MV-4-11 (cell line): ENCODE measurements at regions not wholly inside any gene's neighbourhood (a gene's known extent, or its start where the extent isn't known, plus 50 kb on each side); places are given as distances from the start of the nearest gene placed in this dataset.

Experiments
- DNase-seq: peaks from one replicate; lab custom pipeline; 2025; lab: John Stamatoyannopoulos, UW

GRCh38 chr3:6097556-6097955, 763.4 kb upstream of the GRM7 start:
- DNase-seq = no peak

- DNase-seq = no peak
Observed at GRCh38 chr3:6098516-6099157, 762.3 kb upstream of the GRM7 start.

GRCh38 chr3:6099458-6100075, 761.3 kb upstream of the GRM7 start:
- no peak for DNase-seq

- no peak for DNase-seq
Observed at GRCh38 chr3:6105187-6105586, 755.7 kb upstream of the GRM7 start.

- DNase-seq = no peak
Observed at GRCh38 chr3:6108957-6109356, 752.0 kb upstream of the GRM7 start.

GRCh38 chr3:6110451-6110850, 750.5 kb upstream of the GRM7 start:
- DNase-seq = no peak

GRCh38 chr3:6112546-6112945, 748.4 kb upstream of the GRM7 start:
- DNase-seq = no peak

GRCh38 chr3:6113338-6113737, 747.6 kb upstream of the GRM7 start:
- no peak for DNase-seq

- DNase-seq = no peak
Observed at GRCh38 chr3:6119367-6119766, 741.5 kb upstream of the GRM7 start.

- DNase-seq = no peak
Observed at GRCh38 chr3:6120786-6121185, 740.1 kb upstream of the GRM7 start.

GRCh38 chr3:6124875-6125274, 736.0 kb upstream of the GRM7 start:
- DNase-seq = no peak

- no peak for DNase-seq
Observed at GRCh38 chr3:6125520-6125919, 735.4 kb upstream of the GRM7 start.

- no peak for DNase-seq
Observed at GRCh38 chr3:6132684-6133432, 728.1 kb upstream of the GRM7 start.

GRCh38 chr3:6142707-6143106, 718.2 kb upstream of the GRM7 start:
- no peak for DNase-seq

- no peak for DNase-seq
Observed at GRCh38 chr3:6147883-6148282, 713.0 kb upstream of the GRM7 start.

GRCh38 chr3:6155650-6156338, 705.1 kb upstream of the GRM7 start:
- no peak for DNase-seq

GRCh38 chr3:6165951-6166350, 695.0 kb upstream of the GRM7 start:
- no peak for DNase-seq

- peak; percentile 85 for DNase-seq
Observed at GRCh38 chr3:6168256-6168655, 692.7 kb upstream of the GRM7 start.

GRCh38 chr3:6172871-6173642, 687.9 kb upstream of the GRM7 start:
- DNase-seq = no peak

- no peak for DNase-seq
Observed at GRCh38 chr3:6177417-6177816, 683.5 kb upstream of the GRM7 start.

GRCh38 chr3:6179761-6180160, 681.2 kb upstream of the GRM7 start:
- no peak for DNase-seq

- DNase-seq = peak; percentile 74
Observed at GRCh38 chr3:6180171-6180570, 680.7 kb upstream of the GRM7 start.
